AML-193 (cell line): ENCODE measurements at regions not wholly inside any gene's neighbourhood (a gene's known extent, or its start where the extent isn't known, plus 50 kb on each side); places are given as distances from the start of the nearest gene placed in this dataset.
"Not testable (repeated sequence)": the region's sequence is repeated elsewhere in the genome, so short reads cannot be mapped to it uniquely, and the experiment has no call there.

ENCODE experiments used
- DNase-seq, 2 experiments: peaks; one replicate each; lab custom pipeline; 2025; lab: John Stamatoyannopoulos, UW

DNA sequence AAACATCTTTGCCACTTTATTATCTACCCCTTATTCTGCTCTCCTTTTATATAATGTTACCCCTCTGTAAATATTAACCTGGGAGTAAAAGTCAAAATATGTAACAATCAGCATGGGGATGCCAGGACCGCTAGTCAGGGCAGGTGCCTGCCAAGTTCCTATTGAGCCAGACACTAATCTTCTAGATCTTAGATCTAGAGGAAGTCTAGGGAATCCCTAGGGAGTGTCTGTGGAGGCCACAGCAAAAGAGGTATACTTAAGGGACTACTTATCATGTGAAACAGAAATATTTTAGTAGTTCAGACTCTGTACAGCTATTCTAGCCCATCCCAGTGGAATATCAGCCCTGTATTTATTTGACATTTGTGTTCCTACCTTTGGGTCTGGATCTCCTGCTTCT lies 600.8 kb upstream of the CDH2 start:
- DNase-seq, result no peak

DNA sequence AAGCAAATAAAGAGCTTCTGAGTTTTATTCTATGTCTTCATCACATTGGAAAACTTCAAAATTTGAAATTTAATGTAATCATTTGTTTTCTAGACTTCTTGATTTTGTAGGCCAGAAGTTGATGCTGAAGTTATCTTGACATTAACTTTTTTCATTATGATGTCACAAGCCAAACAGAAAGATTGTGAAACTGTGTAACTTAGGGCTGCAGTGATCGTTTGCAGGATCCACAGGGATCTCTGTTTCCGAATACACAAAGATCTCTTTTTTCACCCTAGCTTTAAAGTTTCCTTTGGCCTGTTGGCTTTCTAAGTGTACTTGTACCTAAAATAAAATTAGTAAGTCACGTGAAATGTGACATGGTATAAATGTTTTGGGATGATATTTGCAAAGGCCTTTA lies 594.9 kb upstream of the CDH2 start:
- no peak for DNase-seq

DNA sequence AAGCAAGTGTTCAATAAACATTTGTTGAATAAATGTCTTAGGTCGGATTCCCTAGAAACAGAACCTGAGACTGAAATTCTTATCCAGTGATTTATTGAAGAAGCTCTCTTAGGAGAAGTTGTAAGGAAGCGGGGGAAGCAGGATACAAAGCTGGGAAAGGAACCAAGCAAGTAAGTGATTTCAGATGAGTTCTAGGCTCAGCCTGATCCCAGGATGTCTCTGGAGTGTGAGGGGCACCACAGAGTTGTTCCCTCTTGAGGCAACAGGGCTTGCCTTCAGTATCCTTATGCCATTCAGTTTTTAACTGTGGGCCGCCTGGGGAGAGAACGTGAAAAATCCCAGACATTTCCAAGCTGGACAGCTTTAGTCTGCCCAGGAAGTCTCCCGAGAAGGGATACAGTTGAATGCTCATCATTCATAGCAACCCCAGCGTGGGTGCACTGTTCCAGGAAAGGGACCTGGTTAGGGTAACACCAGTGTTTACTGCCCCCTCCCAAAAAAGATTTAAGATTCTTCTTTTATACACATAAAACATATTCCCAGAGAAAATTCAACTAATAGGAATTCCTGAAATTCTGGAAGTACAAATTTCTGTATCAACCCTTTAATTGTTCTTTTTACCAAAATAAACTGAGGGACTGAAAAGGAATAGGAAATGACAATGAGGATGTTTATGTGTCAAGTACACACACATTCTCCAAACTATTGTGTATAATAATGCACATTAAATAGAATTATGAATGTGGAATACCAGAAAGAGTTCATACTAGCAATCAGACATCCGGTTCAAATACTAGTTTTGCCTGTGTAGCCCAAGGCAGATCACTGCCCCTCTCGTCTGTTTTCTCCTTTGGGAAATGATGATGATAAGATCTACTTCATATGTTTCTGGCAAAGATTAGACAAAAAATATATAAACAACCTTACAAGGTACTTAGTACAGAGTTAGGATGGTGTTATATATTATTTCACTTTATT lies 592.1 kb upstream of the CDH2 start:
- DNase-seq, result no peak

DNA sequence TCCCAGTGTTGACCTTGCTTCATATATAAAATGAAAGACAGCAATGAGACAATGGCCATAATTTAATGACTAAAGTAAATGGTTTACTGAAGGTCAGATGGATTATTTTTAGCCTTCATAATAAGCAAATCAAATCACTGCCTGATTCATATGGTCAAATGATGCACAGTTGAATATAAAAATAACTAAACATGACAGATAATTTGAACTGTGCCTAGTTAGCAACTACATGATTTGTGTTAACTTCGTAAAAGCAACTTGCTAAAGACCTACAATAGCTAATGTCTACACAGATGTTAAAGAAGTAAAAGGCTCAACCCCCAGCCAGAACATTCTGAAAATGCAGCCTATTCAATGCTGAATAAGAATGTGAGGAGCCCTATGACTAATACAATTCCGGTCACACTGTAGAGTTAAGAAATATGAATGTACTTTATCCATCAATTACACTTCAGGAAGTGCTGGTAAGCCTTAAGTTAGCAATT lies 590.8 kb upstream of the CDH2 start:
- no peak for DNase-seq

DNA sequence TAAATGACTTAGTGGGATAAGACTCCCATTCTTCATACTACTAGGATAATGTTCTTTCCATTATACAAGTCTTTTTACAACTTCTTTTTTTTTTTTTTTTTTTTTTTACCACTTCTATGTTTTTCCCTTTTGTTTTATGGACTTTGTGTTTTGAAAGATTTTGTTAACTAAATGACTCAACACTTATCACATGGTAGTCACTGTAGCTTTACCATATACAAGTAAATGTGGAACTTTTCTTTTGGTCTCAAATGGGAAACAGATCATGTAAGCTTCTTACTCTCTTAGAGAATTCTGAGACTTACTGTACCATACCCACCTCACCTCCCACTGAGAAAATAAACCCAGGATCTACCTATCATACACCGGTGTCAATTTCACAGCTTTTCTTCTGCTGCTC lies 590.3 kb upstream of the CDH2 start:
- DNase-seq, result no peak

DNA sequence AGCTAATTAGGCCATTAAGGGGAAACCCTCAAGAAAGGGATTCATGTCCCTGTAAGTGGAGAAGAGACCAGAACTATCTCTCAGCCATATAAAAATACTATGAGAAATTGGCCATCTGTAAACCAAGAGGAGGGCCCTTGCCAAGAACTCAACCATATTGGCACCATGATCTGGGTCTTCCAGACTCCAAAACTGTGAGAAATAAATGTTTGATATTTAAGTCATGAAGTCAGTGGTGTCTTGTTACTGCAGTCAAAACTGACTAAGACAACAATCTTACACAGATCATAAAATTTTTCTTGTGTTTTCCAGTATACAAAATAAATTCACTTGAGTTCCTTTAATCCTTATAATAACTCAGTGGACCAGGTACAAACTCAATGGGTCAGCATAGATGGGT lies 589.8 kb upstream of the CDH2 start:
- DNase-seq, result no peak

DNA sequence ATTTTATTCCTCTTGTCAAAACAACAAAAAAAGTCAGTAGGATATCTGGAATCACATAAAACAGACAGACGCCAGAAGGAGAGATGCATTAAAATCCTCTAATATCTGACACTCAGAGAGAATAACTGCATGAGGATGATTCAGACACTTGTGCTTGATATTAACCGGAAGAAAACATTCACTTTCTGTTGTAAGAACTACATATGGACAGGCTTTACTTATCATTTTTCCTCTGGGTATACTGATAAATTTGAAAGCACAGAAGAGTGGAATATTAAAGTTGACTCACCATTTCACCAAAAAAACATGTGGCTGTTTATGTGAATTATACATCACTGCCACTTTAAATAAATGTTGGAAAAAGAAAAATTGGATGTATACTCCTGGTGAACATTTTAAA lies 589.1 kb upstream of the CDH2 start:
- DNase-seq, result no peak

DNA sequence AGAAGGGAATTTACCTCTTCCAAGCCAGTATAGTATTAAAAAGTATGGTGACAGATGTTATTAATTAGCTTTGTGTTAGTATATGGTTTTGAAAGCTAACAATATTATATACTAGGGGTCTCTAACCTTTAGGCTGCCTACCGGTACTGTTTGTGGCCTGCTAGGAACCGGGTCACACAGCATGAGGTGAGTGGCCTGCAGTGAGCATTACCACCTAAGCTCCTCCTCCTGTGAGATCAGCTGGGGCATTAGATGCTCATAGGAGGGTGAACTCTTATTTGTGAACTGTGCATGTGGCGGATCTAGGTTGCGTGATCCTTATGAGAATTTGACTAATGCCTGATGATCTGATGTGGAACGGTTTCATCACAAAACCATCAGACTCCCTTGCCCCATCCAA lies 583.4 kb upstream of the CDH2 start:
- DNase-seq, result no peak

DNA sequence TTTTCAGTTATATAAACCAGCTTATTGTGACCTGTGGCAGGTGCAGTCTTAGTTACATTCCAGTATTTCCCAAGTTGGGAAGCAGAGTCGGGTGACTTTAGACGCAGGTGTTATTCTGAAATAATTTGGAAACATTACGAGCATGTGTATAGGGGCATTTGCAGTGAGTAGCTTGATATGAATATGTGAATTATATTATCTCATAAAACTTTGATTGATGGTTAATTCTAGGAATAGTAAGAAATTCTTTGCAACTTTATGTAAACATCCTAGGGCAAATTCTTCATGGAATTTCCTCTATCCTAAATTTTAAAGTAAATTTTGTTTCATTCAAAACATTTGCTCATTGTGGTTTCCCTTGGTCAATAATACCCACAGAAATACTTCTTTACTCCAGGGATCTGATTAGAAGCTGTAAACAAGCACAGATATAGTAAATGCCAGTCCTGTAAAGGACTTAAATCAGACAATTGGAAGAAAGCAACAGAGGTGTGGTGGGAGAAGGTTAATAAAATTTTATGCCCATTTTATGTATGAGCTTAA lies 580.6 kb upstream of the CDH2 start:
- no peak for DNase-seq

DNA sequence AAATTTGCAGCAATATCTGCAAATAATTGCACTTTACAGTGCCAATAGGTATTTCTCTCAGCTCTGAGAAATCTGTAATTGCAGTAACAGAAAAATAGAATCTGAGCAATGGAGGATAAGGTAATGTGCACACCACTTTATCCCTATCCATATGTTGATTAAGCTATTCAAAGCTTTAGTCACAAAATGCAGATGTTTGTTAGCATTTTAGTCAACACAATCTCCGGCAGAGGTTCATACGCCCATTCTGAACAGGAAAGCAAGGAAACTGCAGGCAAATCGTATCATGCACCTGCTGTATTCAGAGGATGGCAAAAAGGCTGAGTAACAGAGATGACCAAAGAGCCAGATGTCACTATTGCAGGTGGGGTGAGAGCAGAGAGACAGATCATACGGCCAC lies 566.2 kb upstream of the CDH2 start:
- no peak for DNase-seq

DNA sequence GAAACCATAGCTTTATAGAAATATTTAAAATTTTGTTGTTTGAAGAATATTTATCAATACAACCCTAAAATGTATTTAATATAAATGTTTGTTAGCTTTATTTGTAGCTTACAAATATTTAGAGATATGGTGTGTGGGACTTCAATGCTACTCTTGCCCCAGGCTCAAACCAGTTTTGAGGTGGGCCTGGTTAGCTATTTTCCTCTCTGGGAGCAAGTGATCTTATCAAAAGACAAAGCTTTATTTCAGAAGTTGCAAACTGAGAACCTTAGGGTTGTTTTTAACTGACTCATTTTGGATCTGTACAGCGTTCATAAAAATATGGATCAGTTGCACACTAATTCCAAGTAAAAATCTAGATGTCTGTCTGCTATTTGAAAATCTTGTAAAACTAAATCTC lies 563.6 kb upstream of the CDH2 start:
- no peak for DNase-seq

DNA sequence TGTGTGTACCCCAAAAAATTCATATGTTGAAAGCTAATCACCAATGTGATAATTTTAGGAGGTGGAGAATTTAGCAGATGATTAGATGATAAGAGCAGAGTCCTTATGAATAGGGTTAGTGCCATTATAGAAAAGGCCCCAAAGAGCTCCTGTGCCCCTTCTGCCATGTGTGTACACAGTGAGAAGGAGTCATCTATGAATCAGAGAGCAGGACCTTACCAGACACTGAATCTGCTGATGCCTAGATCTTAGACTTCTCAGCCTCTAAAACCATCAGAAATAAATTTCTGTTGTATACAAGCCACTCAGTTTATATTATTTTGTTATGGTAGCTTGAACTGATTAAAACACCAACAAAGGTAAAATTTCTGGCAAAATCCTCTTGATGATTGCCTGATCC lies 560.0 kb upstream of the CDH2 start:
- DNase-seq, result no peak

DNA sequence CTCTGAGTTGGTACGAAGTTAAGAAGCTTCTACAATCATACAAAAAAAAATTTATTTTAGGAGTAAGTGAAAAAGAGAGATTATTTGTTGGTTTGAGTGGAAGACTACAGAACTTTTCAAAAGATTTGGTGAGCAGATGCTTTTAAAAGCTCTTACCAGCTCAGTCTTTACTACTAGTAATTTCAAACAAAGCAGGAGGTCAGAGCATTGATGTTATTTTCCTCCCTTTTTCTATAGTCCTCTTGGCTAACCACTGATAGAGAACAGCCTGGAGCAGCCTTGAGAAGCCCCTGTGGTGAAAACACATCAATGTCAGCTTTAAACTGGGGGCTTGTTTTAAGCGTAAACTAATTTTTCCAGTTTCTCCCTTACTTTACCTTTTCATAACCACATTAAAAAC lies 559.3 kb upstream of the CDH2 start:
- no peak for DNase-seq

DNA sequence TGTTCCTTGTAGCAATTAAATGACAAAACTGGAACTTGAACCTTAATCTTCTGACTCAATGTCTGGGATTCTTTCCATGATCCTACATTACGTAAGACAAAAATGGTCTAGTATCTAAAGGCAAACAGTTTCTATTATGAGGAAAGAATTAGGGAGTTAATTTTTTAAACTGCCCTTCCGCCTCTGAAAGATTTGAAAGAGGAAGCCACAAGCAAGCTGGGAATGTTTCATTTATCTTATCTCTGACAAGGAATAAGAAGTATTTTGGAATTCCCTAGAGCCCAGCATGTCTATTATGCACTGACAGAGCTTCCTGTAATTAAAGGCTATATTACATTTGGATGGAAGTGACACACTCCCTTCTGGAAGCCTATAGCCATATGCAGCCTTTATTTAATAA lies 558.8 kb upstream of the CDH2 start:
- no peak for DNase-seq

DNA sequence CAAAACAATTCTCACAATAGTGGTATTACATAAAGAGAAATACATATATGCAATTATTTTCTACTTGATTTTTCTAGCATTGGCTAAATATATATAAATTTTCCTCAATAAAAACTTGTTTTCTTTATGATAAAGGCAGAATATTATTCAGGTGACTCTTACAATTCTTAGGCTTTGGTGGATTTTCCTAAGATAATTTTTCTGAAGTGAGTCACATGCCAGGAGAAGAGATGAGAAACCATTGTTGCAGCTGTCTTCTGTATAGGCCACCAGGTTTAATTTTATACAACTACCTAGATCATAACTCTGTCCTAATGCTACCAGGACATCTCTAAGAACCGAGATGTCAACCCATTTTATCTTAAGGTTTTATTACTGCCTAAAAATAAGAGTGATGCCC lies 552.4 kb upstream of the CDH2 start:
- no peak for DNase-seq

DNA sequence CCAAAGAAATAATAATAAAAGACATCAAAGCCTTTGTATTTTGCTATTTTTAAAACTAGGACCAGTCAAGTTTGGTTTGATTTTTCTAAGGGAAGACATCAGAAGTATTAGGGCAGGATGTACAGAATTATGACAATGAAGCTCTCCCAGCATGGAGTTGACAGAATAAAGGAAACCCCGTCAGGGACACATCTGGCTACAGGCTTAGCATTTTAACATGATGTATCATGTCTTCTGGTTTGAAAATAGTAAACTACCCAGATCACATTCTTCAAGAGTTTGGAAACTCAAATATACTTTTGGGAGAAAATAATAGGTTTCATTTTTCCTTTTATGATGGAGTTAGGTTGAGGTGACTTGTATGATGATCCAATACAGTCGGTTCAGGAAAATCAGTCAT lies 552.0 kb upstream of the CDH2 start:
- no peak for DNase-seq

DNA sequence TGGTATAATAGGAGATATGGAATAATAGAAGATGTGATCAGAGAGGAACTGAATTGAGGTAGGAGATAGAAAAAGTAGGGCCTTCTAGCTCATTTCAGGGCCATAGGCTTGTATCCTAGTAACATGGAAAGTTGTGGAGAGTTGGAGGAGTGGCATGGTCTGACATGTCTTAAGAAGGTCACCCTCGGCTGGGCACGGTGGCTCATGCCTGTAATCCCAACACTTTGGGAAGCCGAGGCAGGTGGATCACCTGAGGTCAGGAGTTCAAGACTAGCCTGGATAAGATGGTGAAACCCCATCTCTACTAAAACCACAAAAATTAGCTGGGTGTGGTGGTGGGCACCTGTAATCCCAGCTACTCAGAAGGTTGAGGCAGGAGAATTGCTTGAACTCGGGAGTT lies 550.3 kb upstream of the CDH2 start:
- not testable (repeated sequence) for DNase-seq

DNA sequence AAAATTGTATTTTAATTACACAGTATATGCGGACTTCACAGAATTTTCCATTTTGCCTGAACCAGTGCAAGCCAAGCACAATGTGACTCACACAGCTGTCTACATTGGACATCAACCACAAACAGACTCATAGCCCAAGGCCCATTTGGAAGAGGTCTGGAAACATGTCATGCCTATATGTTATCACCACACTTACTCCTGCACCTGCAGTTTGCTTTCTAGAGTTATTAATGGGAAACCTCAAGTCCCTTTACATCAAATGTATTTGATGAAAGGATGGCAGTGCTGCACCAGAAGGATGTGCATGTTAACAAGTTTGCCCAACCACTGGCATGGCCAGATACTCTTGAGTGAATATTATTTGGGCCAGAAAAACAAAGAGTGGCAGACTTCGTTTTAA lies 548.9 kb upstream of the CDH2 start:
- no peak for DNase-seq

DNA sequence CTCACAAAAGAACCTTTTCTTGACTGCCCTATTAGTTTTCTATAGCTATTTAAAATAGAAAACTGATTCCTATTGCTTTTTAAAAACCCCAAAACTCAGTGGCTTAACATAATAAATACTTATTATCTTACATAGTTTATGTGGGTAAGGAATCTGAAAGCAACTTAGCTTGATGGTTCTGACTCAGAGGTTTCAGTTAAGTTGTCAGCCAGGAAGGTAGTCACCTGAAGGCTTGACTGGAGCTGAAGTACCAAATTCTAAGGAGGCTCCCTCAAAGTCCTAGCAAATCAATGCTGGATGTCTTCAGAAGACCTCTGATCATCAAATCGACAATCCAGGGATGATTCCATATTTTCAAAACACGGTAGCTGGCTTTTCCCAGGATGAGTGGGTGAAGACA lies 546.6 kb upstream of the CDH2 start:
- DNase-seq, result no peak

DNA sequence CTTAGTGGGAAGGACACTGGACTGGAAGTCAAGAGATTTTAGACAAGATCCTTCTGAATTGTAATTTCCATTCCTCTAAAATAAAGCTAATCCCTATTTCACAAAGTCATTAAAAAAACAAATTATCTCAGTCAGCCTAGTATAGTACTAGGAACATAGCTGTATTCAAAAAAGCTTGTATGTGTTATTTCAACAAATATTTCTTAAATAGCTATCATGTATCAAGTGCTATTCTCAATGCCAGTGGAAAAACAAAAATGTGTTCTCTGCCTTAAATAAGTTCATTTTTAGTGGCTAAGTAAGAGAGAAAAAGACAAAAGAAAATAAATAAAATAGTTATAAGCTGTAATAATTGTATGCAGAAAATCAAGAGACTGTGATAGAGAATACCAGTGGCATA lies 541.8 kb upstream of the CDH2 start:
- DNase-seq, result no peak

DNA sequence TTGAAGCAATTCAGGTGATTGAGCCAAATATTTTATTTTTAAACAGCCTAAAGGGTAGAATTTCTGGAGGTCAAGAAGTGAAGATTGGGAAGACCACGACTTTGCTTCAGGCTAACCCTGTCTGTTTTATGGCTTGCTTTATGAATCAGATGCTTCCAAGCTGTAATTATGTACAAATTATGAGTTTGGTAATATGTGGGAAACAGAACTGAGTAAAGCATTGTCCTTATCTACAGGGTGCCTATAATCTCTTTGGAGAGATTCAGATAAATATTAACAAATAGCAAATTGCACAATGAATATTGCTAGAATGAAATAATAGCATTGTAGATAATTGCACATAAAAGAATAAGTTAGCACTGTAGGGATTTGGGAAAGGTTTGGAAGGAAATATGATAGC lies 539.4 kb upstream of the CDH2 start:
- no peak for DNase-seq

DNA sequence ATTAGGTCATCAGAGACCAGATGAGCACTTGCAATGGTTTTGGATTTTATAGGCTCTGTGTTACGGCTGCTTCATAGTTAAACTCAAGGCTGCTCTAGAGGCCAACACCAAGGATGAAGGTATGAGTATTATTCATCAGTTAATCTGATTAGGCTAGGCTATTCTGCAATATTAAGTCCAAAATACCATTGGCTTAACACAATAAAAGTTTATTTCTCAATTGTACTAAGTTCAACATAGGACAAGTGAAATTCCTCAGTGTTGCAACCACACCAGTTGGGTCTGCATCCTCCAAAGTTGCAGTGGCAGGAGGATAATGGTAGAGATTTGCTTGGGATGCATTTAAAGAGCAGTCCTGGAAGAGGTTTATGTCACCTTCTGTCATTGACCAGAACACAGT lies 538.3 kb upstream of the CDH2 start:
- DNase-seq, result no peak

DNA sequence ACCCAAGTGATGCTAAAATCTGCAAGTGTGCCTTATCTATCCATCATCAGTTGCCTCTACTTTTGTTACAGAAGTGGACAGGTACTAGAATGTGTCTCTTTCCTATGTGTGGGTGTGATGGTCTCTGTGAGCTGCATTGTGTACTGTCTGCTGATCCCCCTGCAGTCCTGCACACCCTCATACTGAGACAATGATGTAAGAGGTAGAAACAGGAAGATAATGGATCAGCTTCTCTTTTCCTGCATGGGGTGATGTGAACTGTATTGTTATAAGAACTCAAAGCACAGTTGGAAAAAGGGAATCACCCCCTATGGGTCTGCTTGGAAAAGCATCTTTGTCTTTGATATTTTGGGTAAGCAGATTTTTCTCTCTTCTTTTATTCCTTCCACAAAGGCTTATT lies 537.6 kb upstream of the CDH2 start:
- DNase-seq, result no peak
